ENCODE measurements at regions not wholly inside any gene's neighbourhood (a gene's known extent, or its start where the extent isn't known, plus 50 kb on each side); places are given as distances from the start of the nearest gene placed in this dataset.
A peak's percentile ranks its signal among the peaks of the same experiment; 100 is the strongest.

- peak; percentile 88 for DNase-seq
- TF ChIP-seq CTCF (IDR thresholded peaks at IDR 0.05): no peak
- POLR2A ChIA-PET: interaction anchor here (0.8 to 3.4 kb wide), 10 partner anchors 9 to 86 kb away, joined by 3 to 15 read pairs (median 6); no protein-coding TSS in a partner anchor
- Mint-ChIP-seq H3K4me3 (peak overlapping the region; percentile 12), H3K9me3 (peaks cover 4% of the 10 kb centered on the region), H3K27ac (peak overlapping the region; percentile 82), H3K27me3 (no peaks in the 10 kb centered on the region), H3K4me1 (ENCODE audit: low read depth) (peaks cover 69% of the 10 kb centered on the region), H3K36me3 (ENCODE audit: low read depth) (peaks cover 6% of the 10 kb centered on the region)
- ATAC-seq: peak; percentile 72
- intact Hi-C loops (cut with micrococcal nuclease): no loop called here
- CTCF ChIA-PET: interaction anchor here (0.5 to 1.8 kb wide), 7 partner anchors 13 to 1110 kb away, joined by 3 to 7 read pairs (median 3); no protein-coding TSS in a partner anchor
These were observed 139.6 kb downstream of the TOMM20 start for GRCh38 chr1:234989019-234989418.

- Mint-ChIP-seq H3K27ac (peak overlapping the region; percentile 91), H3K27me3 (no peaks in the 10 kb centered on the region), H3K9me3 (peaks cover 4% of the 10 kb centered on the region), H3K4me3 (no peak overlapping the region), H3K4me1 (ENCODE audit: low read depth) (peaks cover 74% of the 10 kb centered on the region), H3K36me3 (ENCODE audit: low read depth) (peaks cover 6% of the 10 kb centered on the region)
- no peak for DNase-seq
- ChIA-PET POLR2A (interaction anchor here (1.5 to 3.4 kb wide), 7 partner anchors 8 to 87 kb away, joined by 4 to 18 read pairs (median 12); no protein-coding TSS in a partner anchor), CTCF (interaction anchor here (0.5 to 1.6 kb wide), 5 partner anchors 13 to 1110 kb away, joined by 3 to 6 read pairs (median 3); no protein-coding TSS in a partner anchor)
- intact Hi-C loops (cut with micrococcal nuclease): no loop called here
- ATAC-seq: no peak
- no peak for TF ChIP-seq CTCF (IDR thresholded peaks at IDR 0.05)
These were observed 140.1 kb downstream of the TOMM20 start for GRCh38 chr1:234988536-234988935.

GRCh38 chr1:234988155-234988517 is 140.5 kb downstream of the TOMM20 start:
- Mint-ChIP-seq H3K4me1 (ENCODE audit: low read depth) (peaks cover 76% of the 10 kb centered on the region), H3K36me3 (ENCODE audit: low read depth) (peaks cover 6% of the 10 kb centered on the region), H3K9me3 (peaks cover 4% of the 10 kb centered on the region), H3K27ac (peak overlapping the region; percentile 91), H3K27me3 (no peaks in the 10 kb centered on the region), H3K4me3 (no peak overlapping the region)
- intact Hi-C loops (cut with micrococcal nuclease): no loop called here
- DNase-seq: no peak
- ChIA-PET CTCF (interaction anchor here (1.0 to 1.6 kb wide), 2 partner anchors 12 to 501 kb away, joined by 3 to 6 read pairs; no protein-coding TSS in a partner anchor), POLR2A (interaction anchor here (1.5 to 3.4 kb wide), 5 partner anchors 8 to 87 kb away, joined by 4 to 18 read pairs (median 12); no protein-coding TSS in a partner anchor)
- TF ChIP-seq CTCF (IDR thresholded peaks at IDR 0.05): no peak
- no peak for ATAC-seq

DNA sequence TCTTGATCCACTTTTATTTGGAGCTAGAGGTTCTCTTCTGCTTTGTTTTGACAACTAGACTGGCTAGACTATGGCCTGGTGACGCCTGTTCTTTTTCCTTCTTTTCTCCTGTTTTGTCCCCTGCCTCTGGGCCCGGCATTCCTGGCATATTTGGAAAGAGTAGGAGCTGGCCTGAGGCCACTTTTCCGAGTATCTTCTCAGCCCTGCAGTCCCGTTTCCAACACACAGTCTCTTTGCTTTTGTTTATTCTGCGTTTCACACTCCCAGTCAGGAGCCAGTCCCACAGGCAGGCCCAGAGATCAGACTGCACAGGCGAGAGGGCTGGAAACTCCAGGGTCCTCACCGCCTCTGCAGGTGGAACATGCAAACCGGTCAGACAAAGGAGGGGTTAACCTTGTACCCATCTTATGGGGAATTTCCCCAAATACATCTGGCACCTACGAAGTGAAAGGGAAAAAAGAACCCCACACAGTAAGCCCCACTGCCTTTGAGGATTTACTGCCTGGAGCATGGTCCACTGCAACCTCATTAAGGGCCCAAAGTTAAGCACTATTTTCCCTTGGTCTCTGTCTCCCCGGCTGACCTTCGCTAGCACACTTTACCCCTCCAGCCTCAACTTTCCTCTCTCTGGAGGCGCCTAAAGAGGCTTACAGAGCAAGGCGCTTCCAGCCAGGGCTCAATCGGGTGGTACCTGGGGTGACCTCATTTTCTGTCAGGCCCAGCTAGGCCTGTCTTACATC is 141.1 kb downstream of the TOMM20 start:
- intact Hi-C loops (cut with micrococcal nuclease): no loop called here
- POLR2A ChIA-PET: interaction anchor here (0.9 to 3.4 kb wide), 3 partner anchors 12 to 86 kb away, joined by 3 to 18 read pairs (median 12); no protein-coding TSS in a partner anchor
- no peak for TF ChIP-seq CTCF (IDR thresholded peaks at IDR 0.05)
- Mint-ChIP-seq H3K36me3 (ENCODE audit: low read depth) (peaks cover 6% of the 10 kb centered on the region), H3K4me3 (no peak overlapping the region), H3K9me3 (peaks cover 4% of the 10 kb centered on the region), H3K27ac (peak overlapping the region; percentile 91), H3K4me1 (ENCODE audit: low read depth) (peaks cover 75% of the 10 kb centered on the region), H3K27me3 (no peaks in the 10 kb centered on the region)
- CTCF ChIA-PET: interaction anchor here (0.7 to 1.2 kb wide), 3 partner anchors 18 to 96 kb away, joined by 3 read pairs; no protein-coding TSS in a partner anchor
- peak; percentile 65 for DNase-seq
- peak; percentile 49 for ATAC-seq

Measured in activated CD8-positive, alpha-beta T cell treated with anti-CD3 and anti-CD28 coated beads for 36 hours (primary cell).